ENCODE measurements at regions not wholly inside any gene's neighbourhood (a gene's known extent, or its start where the extent isn't known, plus 50 kb on each side); places are given as distances from the start of the nearest gene placed in this dataset.

- Histone ChIP-seq H3K9ac (ENCODE audit: low read depth in 1 of 2, low read length in 2 of 2) (no peak overlapping the region), H3K27me3 (ENCODE audit: control insufficient read depth in 1 of 2, insufficient read depth in 2 of 2, low read length in 2 of 2) (peaks cover 0 to 4% of the 10 kb centered on the region in 2 donors), H3K4me1 (ENCODE audit: control insufficient read depth in 1 of 2, insufficient read depth in 2 of 2, low read length in 2 of 2) (peaks cover 6% of the 10 kb centered on the region in 2 donors), H3K9me3 (ENCODE audit: control insufficient read depth in 1 of 2, low read length in 2 of 2) (no peaks in the 10 kb centered on the region), H3K36me3 (ENCODE audit: control insufficient read depth in 1 of 2, insufficient read depth in 2 of 2, low read length in 2 of 2) (no peaks in the 10 kb centered on the region), H3K4me3 (ENCODE audit: low read depth in 1 of 2, low read length in 2 of 2) (no peak overlapping the region), H3K27ac (ENCODE audit: low read depth, low read length) (no peak overlapping the region)
Measured at GRCh38 chr21:35940074-35940927, 120.0 kb downstream of the SETD4 start.

DNA sequence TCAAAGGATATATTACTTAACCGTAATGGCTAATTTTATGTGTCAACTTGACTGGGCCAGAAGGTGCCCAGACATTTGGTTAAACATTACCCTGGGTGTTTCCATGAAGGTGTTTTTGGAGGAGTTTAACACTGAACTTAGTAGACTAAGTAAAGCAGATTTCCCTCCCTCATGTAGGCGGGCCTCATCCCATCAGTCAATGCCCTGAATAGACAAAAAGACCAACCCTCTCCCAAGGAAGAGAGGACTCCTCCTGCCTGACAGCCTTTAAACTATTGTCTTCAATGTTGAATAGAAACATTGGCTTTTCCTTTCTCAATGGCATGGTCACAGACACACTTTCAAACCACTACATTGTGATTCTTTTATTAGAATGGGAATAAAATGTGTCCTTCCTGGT, 121.9 kb downstream of the SETD4 start:
- Histone ChIP-seq H3K36me3 (ENCODE audit: control insufficient read depth in 1 of 2, insufficient read depth in 2 of 2, low read length in 2 of 2) (no peaks in the 10 kb centered on the region), H3K9ac (ENCODE audit: low read depth in 1 of 2, low read length in 2 of 2) (no peak overlapping the region), H3K4me3 (ENCODE audit: low read depth in 1 of 2, low read length in 2 of 2) (no peak overlapping the region), H3K4me1 (ENCODE audit: control insufficient read depth in 1 of 2, insufficient read depth in 2 of 2, low read length in 2 of 2) (peaks cover 6% of the 10 kb centered on the region in 2 donors), H3K9me3 (ENCODE audit: control insufficient read depth in 1 of 2, low read length in 2 of 2) (no peaks in the 10 kb centered on the region), H3K27ac (ENCODE audit: low read depth, low read length) (no peak overlapping the region), H3K27me3 (ENCODE audit: control insufficient read depth in 1 of 2, insufficient read depth in 2 of 2, low read length in 2 of 2) (peaks cover 0 to 4% of the 10 kb centered on the region in 2 donors)

- no peak overlapping the region for H3K27ac ChIP-seq (ENCODE audit: low read depth, low read length)
- H3K4me3 ChIP-seq (ENCODE audit: low read depth in 1 of 2, low read length in 2 of 2) = no peak overlapping the region
- H3K9ac ChIP-seq (ENCODE audit: low read depth in 1 of 2, low read length in 2 of 2) = no peak overlapping the region
- H3K4me1 ChIP-seq (ENCODE audit: control insufficient read depth in 1 of 2, insufficient read depth in 2 of 2, low read length in 2 of 2) = peaks cover 5 to 13% of the 10 kb centered on the region in 2 donors
- H3K9me3 ChIP-seq (ENCODE audit: control insufficient read depth in 1 of 2, low read length in 2 of 2) = no peaks in the 10 kb centered on the region
- H3K36me3 ChIP-seq (ENCODE audit: control insufficient read depth in 1 of 2, insufficient read depth in 2 of 2, low read length in 2 of 2) = no peaks in the 10 kb centered on the region
- H3K27me3 ChIP-seq (ENCODE audit: control insufficient read depth in 1 of 2, insufficient read depth in 2 of 2, low read length in 2 of 2) = no peaks in the 10 kb centered on the region
Measured at GRCh38 chr21:35933466-35933865, 126.9 kb downstream of the SETD4 start.

- Histone ChIP-seq H3K36me3 (ENCODE audit: control insufficient read depth in 1 of 2, insufficient read depth in 2 of 2, low read length in 2 of 2) (no peaks in the 10 kb centered on the region), H3K27ac (ENCODE audit: low read depth, low read length) (no peak overlapping the region), H3K27me3 (ENCODE audit: control insufficient read depth in 1 of 2, insufficient read depth in 2 of 2, low read length in 2 of 2) (no peaks in the 10 kb centered on the region), H3K9ac (ENCODE audit: low read depth in 1 of 2, low read length in 2 of 2) (no peak overlapping the region), H3K4me3 (ENCODE audit: low read depth in 1 of 2, low read length in 2 of 2) (no peak overlapping the region), H3K4me1 (ENCODE audit: control insufficient read depth in 1 of 2, insufficient read depth in 2 of 2, low read length in 2 of 2) (peaks cover 5 to 13% of the 10 kb centered on the region in 2 donors), H3K9me3 (ENCODE audit: control insufficient read depth in 1 of 2, low read length in 2 of 2) (no peaks in the 10 kb centered on the region)
Measured at GRCh38 chr21:35932232-35932911, 128.0 kb downstream of the SETD4 start.

DNA sequence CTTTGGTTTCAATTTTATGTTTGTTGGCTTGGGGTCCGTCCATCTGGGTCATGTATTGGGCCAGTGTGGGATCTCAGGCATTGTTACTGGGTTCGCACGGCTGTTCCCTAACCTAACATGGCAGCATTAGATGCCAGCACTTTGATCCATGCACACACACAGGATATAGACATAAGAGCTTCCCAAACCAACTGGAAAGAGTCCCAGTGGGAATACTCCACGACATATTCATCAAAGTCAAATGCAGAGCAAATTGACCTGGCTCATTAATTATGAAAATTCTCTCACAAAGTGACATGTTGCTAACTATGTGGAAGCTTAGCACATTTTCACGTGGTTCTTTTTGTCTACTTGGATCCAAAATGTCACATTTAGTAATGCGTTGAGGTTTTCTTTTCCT, 130.4 kb downstream of the SETD4 start:
- no peaks in the 10 kb centered on the region for H3K27me3 ChIP-seq (ENCODE audit: control insufficient read depth in 1 of 2, insufficient read depth in 2 of 2, low read length in 2 of 2)
- H3K27ac ChIP-seq (ENCODE audit: low read depth, low read length) = no peak overlapping the region
- H3K9ac ChIP-seq (ENCODE audit: low read depth in 1 of 2, low read length in 2 of 2) = no peak overlapping the region
- no peaks in the 10 kb centered on the region for H3K36me3 ChIP-seq (ENCODE audit: control insufficient read depth in 1 of 2, insufficient read depth in 2 of 2, low read length in 2 of 2)
- no peaks in the 10 kb centered on the region for H3K9me3 ChIP-seq (ENCODE audit: control insufficient read depth in 1 of 2, low read length in 2 of 2)
- no peak overlapping the region for H3K4me3 ChIP-seq (ENCODE audit: low read depth in 1 of 2, low read length in 2 of 2)
- peaks cover 5 to 18% of the 10 kb centered on the region in 2 donors for H3K4me1 ChIP-seq (ENCODE audit: control insufficient read depth in 1 of 2, insufficient read depth in 2 of 2, low read length in 2 of 2)

- Histone ChIP-seq H3K27ac (ENCODE audit: low read depth, low read length) (no peak overlapping the region), H3K9me3 (ENCODE audit: control insufficient read depth in 1 of 2, low read length in 2 of 2) (no peaks in the 10 kb centered on the region), H3K4me1 (ENCODE audit: control insufficient read depth in 1 of 2, insufficient read depth in 2 of 2, low read length in 2 of 2) (peaks cover 0 to 11% of the 10 kb centered on the region in 2 donors), H3K9ac (ENCODE audit: low read depth in 1 of 2, low read length in 2 of 2) (no peak overlapping the region), H3K36me3 (ENCODE audit: control insufficient read depth in 1 of 2, insufficient read depth in 2 of 2, low read length in 2 of 2) (no peaks in the 10 kb centered on the region), H3K27me3 (ENCODE audit: control insufficient read depth in 1 of 2, insufficient read depth in 2 of 2, low read length in 2 of 2) (no peaks in the 10 kb centered on the region), H3K4me3 (ENCODE audit: low read depth in 1 of 2, low read length in 2 of 2) (no peak overlapping the region)
Measured at GRCh38 chr21:35927262-35927661, 133.1 kb downstream of the SETD4 start.

GRCh38 chr21:35926003-35926740, 134.2 kb downstream of the SETD4 start:
- H3K9ac ChIP-seq (ENCODE audit: low read depth in 1 of 2, low read length in 2 of 2) = no peak overlapping the region
- H3K36me3 ChIP-seq (ENCODE audit: control insufficient read depth in 1 of 2, insufficient read depth in 2 of 2, low read length in 2 of 2) = no peaks in the 10 kb centered on the region
- H3K9me3 ChIP-seq (ENCODE audit: control insufficient read depth in 1 of 2, low read length in 2 of 2) = no peaks in the 10 kb centered on the region
- no peak overlapping the region for H3K27ac ChIP-seq (ENCODE audit: low read depth, low read length)
- H3K27me3 ChIP-seq (ENCODE audit: control insufficient read depth in 1 of 2, insufficient read depth in 2 of 2, low read length in 2 of 2) = no peaks in the 10 kb centered on the region
- peaks cover 0 to 6% of the 10 kb centered on the region in 2 donors for H3K4me1 ChIP-seq (ENCODE audit: control insufficient read depth in 1 of 2, insufficient read depth in 2 of 2, low read length in 2 of 2)
- H3K4me3 ChIP-seq (ENCODE audit: low read depth in 1 of 2, low read length in 2 of 2) = no peak overlapping the region

DNA sequence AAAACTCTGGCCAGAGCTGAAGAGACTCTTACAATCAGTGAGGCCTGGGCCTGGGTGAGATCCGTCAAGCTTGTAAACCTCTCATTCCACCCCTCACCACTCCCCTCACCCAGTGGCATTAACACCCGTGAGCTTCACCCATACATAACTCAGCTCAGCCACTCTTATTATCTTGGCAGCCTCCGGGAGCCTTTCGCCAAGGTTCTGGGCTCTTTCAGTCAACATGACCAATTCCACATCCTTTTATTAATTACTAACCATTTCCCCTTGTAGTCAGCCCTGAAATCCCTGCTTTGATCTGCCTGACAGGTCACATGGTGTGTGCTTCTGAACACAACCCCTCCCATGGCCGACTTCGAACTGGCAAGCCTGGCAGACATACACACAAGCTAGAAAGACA, 134.8 kb downstream of the SETD4 start:
- Histone ChIP-seq H3K4me3 (ENCODE audit: low read depth in 1 of 2, low read length in 2 of 2) (no peak overlapping the region), H3K27me3 (ENCODE audit: control insufficient read depth in 1 of 2, insufficient read depth in 2 of 2, low read length in 2 of 2) (no peaks in the 10 kb centered on the region), H3K9me3 (ENCODE audit: control insufficient read depth in 1 of 2, low read length in 2 of 2) (no peaks in the 10 kb centered on the region), H3K27ac (ENCODE audit: low read depth, low read length) (no peak overlapping the region), H3K4me1 (ENCODE audit: control insufficient read depth in 1 of 2, insufficient read depth in 2 of 2, low read length in 2 of 2) (peaks cover 1 to 8% of the 10 kb centered on the region in 2 donors), H3K36me3 (ENCODE audit: control insufficient read depth in 1 of 2, insufficient read depth in 2 of 2, low read length in 2 of 2) (no peaks in the 10 kb centered on the region), H3K9ac (ENCODE audit: low read depth in 1 of 2, low read length in 2 of 2) (no peak overlapping the region)

DNA sequence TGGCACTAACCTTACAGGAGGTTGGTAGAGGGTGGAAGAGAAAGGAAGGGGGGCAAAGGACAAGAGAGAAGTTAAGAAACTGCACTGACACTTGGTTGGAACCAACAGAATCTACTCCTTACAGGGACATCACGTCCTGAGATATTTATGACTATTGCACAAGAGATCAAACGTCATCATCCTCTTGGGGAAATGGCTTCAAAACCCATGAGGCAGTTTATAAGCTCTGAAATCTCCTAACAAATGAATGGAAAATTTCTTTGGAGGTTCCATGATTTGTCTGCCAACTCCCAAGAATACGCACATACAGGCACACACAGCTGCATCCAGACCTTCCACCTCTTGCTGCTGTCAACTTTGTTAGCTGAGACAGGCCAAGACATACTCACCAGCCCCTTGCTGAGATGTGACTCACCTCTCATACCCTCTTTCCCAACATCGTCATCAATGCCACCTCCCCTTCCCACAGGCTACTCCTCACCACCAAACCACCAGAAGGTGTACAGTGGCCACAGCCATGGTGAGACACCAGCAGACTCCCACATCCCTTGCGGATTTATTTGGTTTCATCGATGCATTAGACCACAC, 135.5 kb downstream of the SETD4 start:
- Histone ChIP-seq H3K4me3 (ENCODE audit: low read depth in 1 of 2, low read length in 2 of 2) (no peak overlapping the region), H3K9ac (ENCODE audit: low read depth in 1 of 2, low read length in 2 of 2) (no peak overlapping the region), H3K27me3 (ENCODE audit: control insufficient read depth in 1 of 2, insufficient read depth in 2 of 2, low read length in 2 of 2) (no peaks in the 10 kb centered on the region), H3K36me3 (ENCODE audit: control insufficient read depth in 1 of 2, insufficient read depth in 2 of 2, low read length in 2 of 2) (no peaks in the 10 kb centered on the region), H3K27ac (ENCODE audit: low read depth, low read length) (no peak overlapping the region), H3K4me1 (ENCODE audit: control insufficient read depth in 1 of 2, insufficient read depth in 2 of 2, low read length in 2 of 2) (peaks cover 5 to 13% of the 10 kb centered on the region in 2 donors), H3K9me3 (ENCODE audit: control insufficient read depth in 1 of 2, low read length in 2 of 2) (no peaks in the 10 kb centered on the region)
